IMR-90 (cell line): ENCODE measurements at regions not wholly inside any gene's neighbourhood (a gene's known extent, or its start where the extent isn't known, plus 50 kb on each side); places are given as distances from the start of the nearest gene placed in this dataset.

Source experiments
- CHD1 ChIP-seq: IDR thresholded peaks from 2 replicates; pipeline ENCODE4 v1.6.1; 2012; ENCODE audit warnings: low read depth, low read length, improper control_type of control experiment
- ELK1 ChIP-seq: fragments of 150-350 bp; IDR thresholded peaks from 2 replicates; pipeline ENCODE4 v1.6.1; 2016; ENCODE audit warnings: low read depth, mild to moderate bottlenecking, low read length, moderate library complexity, borderline replicate concordance
- FOS ChIP-seq: fragments of 150-350 bp; IDR thresholded peaks from 2 replicates; pipeline ENCODE4 v1.6.1; 2016; ENCODE audit warnings: low read depth, low read length
- MXI1 ChIP-seq: IDR thresholded peaks from 2 replicates; pipeline ENCODE4 v1.6.1; 2012; ENCODE audit warnings: low read depth, mild to moderate bottlenecking, low read length, moderate library complexity, borderline replicate concordance
- POLR2A ChIP-seq: IDR thresholded peaks from 2 replicates; pipeline ENCODE4 v1.6.1; 2012; ENCODE audit warnings: mild to moderate bottlenecking, low read depth, low read length
- USF2 ChIP-seq: fragments of 150-350 bp; IDR thresholded peaks from 2 replicates; pipeline ENCODE4 v1.6.1; 2017; ENCODE audit warnings: mild to moderate bottlenecking, antibody characterized with exemption, low read length, low read depth

- TF ChIP-seq MXI1 (no peak), ELK1 (no peak), FOS (no peak), USF2 (no peak), CHD1 (no peak), POLR2A (no peak)
Measured at GRCh38 chr4:89660444-89661172, 176.4 kb downstream of the SNCA start.
